Central memory CD8-positive, alpha-beta T cell (primary cell): ENCODE measurements at regions not wholly inside any gene's neighbourhood (a gene's known extent, or its start where the extent isn't known, plus 50 kb on each side); places are given as distances from the start of the nearest gene placed in this dataset.

Experiments used
- ATAC-seq: fragments of 150-1000 bp; cut with Tn5 transposase; replicated peaks from 2 replicates; pipeline ENCODE4 v1.10.0; 2022; ENCODE audit warnings: mild to moderate bottlenecking, moderate FRiP score, moderate number of reproducible peaks; ENCODE audit not compliant: poor library complexity, severe bottlenecking; ENCODE audit errors: extremely low read depth
- DNase-seq, 2 donors: peaks; one replicate each; pipeline ENCODE4 v3.0.0; 2021; ENCODE audit warnings: low spot score in 2 of 2
- H3K27ac Mint-ChIP-seq: one replicate; pipeline ENCODE4 v1.8.0; 2022; ENCODE audit warnings: low read depth, mild to moderate bottlenecking, moderate library complexity, mixed read lengths
- H3K27me3 Mint-ChIP-seq: one replicate; pipeline ENCODE4 v1.8.0; 2022; ENCODE audit warnings: mixed read lengths
- H3K36me3 Mint-ChIP-seq: one replicate; pipeline ENCODE4 v1.8.0; 2022; ENCODE audit warnings: mild to moderate bottlenecking, moderate library complexity, mixed read lengths; ENCODE audit not compliant: insufficient read depth
- H3K4me1 Mint-ChIP-seq: one replicate; pipeline ENCODE4 v1.8.0; 2022; ENCODE audit warnings: mixed read lengths
- H3K4me3 Mint-ChIP-seq: one replicate; pipeline ENCODE4 v1.8.0; 2022; ENCODE audit warnings: mild to moderate bottlenecking, moderate library complexity, mixed read lengths
- H3K9me3 Mint-ChIP-seq: one replicate; pipeline ENCODE4 v1.8.0; 2022; ENCODE audit warnings: mixed read lengths

DNA sequence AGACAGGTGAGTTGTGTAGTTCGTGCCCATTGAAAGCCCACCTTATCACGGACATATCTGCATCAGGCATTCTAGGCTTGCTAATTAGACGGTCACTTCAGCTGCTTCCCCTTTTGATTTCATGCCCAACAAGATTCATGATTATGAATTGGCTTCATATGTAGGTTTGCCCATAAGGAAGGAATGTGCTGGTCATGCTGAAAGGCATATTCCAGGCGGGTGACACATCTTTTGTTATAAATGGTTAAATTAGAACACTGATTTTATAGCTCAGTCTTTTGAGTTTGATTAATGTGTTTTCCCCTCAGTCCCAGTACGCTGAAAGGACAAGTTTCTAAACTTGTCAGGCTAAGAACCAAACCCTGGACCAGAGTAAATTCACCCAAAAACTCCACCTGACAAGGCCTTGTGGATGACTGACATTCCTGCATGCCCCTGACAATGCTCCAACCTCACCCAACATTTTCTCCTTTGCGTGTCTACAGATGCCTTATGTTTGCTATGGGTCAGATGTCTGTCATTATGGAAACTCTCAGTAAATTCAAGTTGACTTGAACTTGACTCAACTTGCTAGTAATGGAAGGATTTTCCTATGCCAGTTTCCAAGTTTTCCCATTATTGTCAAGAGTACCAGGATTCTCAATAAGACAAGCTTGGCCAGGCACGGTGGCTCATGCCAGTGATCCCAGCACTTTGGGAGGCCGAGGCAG, 421.9 kb downstream of the PMP22 start:
- Mint-ChIP-seq H3K27ac (no peak overlapping the region), H3K36me3 (no peaks in the 10 kb centered on the region), H3K9me3 (no peaks in the 10 kb centered on the region), H3K4me3 (no peak overlapping the region), H3K4me1 (no peaks in the 10 kb centered on the region), H3K27me3 (peaks cover 10% of the 10 kb centered on the region)
- ATAC-seq (no peak), DNase-seq (no peak)

DNA sequence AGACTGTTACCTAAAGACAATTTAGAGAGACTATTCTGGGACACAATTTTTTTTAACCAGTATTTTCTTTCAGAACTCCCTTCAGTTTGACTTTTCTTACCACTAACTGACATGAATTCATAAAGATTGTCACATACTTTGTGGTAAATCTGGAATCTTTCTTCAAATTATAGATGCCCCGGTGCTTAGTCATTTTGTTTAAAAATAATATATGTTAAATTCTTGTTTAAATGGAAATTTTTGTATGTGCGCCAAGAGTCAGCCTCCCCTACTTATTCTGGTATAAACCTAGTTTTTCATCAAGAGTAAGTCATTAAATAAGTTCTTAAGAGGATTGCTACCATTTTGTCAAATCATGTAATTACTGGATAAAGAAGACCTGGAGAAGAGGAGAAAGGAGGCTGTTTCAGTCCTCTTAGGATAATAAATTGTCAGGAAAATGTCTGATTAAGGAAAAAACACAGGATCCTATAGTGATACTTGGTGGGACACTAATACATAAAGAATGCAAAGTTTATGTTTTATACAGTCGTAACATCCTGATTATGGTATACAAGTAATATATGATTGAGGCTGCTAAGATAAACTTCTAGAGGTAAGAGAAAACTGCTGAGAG, 424.4 kb downstream of the PMP22 start:
- H3K36me3 Mint-ChIP-seq: peaks cover 2% of the 10 kb centered on the region
- no peaks in the 10 kb centered on the region for H3K9me3 Mint-ChIP-seq
- no peak overlapping the region for H3K4me3 Mint-ChIP-seq
- DNase-seq: no peak
- H3K4me1 Mint-ChIP-seq: no peaks in the 10 kb centered on the region
- ATAC-seq: no peak
- H3K27ac Mint-ChIP-seq: no peak overlapping the region
- peaks cover 10% of the 10 kb centered on the region for H3K27me3 Mint-ChIP-seq

DNA sequence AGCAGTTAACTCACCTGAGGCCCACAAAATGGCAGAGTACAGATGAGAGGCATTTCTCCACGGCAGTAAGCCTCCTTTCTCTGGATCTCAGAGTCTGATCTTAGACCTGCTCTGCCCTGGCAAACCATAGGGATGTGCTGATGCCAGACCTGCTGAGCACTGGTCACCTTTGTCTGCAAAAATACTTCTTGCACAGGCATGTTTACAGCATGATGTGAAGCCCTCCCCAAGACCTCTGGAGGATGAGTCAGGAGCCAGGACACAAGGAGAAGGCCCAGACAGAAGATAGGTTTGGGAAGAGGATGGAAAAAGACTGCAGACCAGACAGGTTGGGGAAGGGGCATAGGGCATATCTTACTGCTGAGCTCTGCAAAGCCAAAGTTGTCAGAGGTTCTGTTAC, 426.6 kb downstream of the PMP22 start:
- no peaks in the 10 kb centered on the region for H3K27me3 Mint-ChIP-seq
- no peak for ATAC-seq
- H3K4me3 Mint-ChIP-seq: no peak overlapping the region
- peaks cover 2% of the 10 kb centered on the region for H3K36me3 Mint-ChIP-seq
- no peak overlapping the region for H3K27ac Mint-ChIP-seq
- no peaks in the 10 kb centered on the region for H3K9me3 Mint-ChIP-seq
- no peak for DNase-seq
- no peaks in the 10 kb centered on the region for H3K4me1 Mint-ChIP-seq

DNA sequence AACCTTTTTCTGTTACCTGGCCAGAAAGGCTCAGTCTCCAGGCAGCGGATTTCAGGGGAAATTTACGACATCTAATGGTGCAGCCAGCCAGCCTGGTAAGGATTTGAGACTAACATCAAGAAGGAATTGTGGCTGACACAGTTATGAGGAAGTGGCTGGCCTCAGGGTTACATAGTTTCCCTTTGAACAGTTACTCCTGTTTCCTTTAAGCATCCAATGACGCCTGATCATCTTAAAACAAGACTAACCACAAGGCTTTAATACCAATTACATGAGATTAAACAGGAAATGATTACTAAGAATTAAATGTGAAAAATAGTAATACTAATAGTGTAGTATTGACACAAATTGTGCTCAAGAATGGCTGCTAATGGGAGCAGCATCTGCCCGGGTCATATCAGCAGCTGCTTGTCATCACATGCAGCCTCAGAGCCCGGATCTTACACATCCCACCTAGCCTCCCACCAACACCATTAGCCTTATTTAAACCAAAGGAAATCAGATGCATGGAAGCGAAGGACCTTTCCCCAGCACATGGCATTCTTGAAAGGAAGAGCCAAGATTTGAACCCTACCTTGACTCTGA, 431.8 kb downstream of the PMP22 start:
- ATAC-seq: no peak
- no peaks in the 10 kb centered on the region for H3K4me1 Mint-ChIP-seq
- H3K9me3 Mint-ChIP-seq: no peaks in the 10 kb centered on the region
- peaks cover 2% of the 10 kb centered on the region for H3K36me3 Mint-ChIP-seq
- H3K4me3 Mint-ChIP-seq: no peak overlapping the region
- no peak overlapping the region for H3K27ac Mint-ChIP-seq
- H3K27me3 Mint-ChIP-seq: no peaks in the 10 kb centered on the region
- no peak for DNase-seq

DNA sequence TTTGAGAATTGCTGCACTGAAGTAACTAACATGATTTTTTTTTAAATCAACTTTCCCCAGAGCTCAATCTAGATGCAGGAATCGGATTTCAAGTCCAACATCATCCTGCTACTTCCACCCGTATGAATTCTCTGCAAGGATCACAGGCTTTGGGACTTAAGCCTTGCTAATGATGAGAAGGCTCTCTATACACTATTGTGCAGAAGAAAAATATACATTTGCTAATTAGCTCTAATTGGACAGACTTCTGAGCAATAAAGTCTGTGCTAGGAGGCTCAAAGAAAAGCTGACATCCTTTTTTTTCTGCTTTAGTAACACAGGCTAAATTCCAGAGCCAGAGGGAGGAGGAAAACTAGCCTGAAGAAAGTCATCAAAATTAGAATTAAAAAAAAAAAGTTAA, 433.6 kb downstream of the PMP22 start:
- no peak overlapping the region for H3K27ac Mint-ChIP-seq
- no peaks in the 10 kb centered on the region for H3K9me3 Mint-ChIP-seq
- no peak overlapping the region for H3K4me3 Mint-ChIP-seq
- H3K4me1 Mint-ChIP-seq: no peaks in the 10 kb centered on the region
- no peak for DNase-seq
- ATAC-seq: no peak
- H3K36me3 Mint-ChIP-seq: no peaks in the 10 kb centered on the region
- peaks cover 14% of the 10 kb centered on the region for H3K27me3 Mint-ChIP-seq

DNA sequence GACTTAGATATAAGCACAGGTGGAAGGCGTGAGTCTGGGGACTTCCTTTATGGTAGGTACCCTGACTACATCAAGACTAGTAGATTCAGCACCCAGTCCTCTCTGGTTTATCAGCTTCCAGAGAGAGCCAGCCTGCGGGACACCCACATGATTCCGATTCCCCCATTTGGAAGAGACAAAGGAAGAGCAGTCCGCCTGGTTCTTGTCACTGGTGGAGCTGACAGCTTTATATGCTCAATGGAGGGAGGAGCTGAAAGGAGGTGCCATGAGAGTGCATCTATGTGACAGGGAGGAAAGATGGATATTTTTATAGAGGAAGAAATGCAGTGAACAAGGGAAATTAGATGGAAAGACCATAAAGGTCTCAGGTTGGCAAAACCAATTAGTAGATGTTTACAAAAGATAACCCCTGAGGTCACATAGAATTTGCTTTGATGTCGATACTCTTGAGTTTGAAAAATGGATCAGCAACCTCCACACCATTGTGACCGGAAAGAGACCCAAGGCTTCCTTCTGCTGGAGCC, 437.7 kb downstream of the PMP22 start:
- Mint-ChIP-seq H3K4me3 (no peak overlapping the region), H3K4me1 (no peaks in the 10 kb centered on the region), H3K36me3 (no peaks in the 10 kb centered on the region), H3K27ac (no peak overlapping the region), H3K9me3 (no peaks in the 10 kb centered on the region), H3K27me3 (peaks cover 24% of the 10 kb centered on the region)
- no peak for DNase-seq
- no peak for ATAC-seq

DNA sequence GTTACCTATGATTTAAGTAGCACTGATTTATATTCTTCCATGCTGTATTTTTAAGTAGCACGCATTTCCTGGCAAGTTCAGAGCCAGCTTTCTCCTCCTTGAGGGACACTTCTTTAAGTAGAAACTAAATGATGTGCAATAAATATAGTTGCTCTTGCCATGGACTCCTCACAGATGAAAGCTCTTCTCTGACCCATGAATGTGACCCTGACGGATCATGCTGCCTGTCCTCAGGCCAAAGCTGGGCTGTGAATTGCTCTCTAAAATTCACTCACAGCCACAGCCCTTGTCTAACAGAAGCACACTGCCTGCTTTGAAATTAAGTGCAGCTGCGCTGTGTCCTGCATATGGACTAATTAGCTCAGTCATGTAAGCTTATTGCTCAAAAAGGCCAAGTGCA, 438.8 kb downstream of the PMP22 start:
- H3K27ac Mint-ChIP-seq: no peak overlapping the region

DNA sequence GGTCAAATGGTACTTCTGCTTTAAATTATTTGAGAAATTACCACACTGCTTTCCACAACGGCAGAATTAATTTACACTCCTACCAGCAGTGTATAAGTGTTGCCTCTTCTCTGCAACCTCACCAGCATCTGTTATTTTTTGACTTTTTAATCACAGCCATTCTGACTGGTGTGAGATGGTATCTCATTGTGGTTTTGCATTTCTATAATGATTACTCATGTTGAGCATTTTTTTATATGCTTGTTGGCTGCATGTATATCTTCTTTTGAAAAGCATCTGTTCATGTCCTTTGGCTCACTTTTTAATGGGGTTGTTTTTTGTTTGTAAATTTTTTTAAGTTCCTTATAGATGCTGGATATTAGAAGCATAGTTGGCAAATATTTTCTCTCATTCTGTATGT, 446.7 kb downstream of the PMP22 start:
- Mint-ChIP-seq H3K4me1 (no peaks in the 10 kb centered on the region), H3K4me3 (no peak overlapping the region), H3K36me3 (no peaks in the 10 kb centered on the region), H3K27ac (no peak overlapping the region), H3K9me3 (no peaks in the 10 kb centered on the region), H3K27me3 (peaks cover 23% of the 10 kb centered on the region)
- no peak for ATAC-seq
- no peak for DNase-seq

More for the DNA sequence above, 438.8 kb downstream of the PMP22 start:
- no peaks in the 10 kb centered on the region for H3K9me3 Mint-ChIP-seq
- H3K36me3 Mint-ChIP-seq: no peaks in the 10 kb centered on the region
- no peak overlapping the region for H3K4me3 Mint-ChIP-seq
- ATAC-seq (no peak), DNase-seq (no peak)
- no peaks in the 10 kb centered on the region for H3K4me1 Mint-ChIP-seq
- peaks cover 24% of the 10 kb centered on the region for H3K27me3 Mint-ChIP-seq

DNA sequence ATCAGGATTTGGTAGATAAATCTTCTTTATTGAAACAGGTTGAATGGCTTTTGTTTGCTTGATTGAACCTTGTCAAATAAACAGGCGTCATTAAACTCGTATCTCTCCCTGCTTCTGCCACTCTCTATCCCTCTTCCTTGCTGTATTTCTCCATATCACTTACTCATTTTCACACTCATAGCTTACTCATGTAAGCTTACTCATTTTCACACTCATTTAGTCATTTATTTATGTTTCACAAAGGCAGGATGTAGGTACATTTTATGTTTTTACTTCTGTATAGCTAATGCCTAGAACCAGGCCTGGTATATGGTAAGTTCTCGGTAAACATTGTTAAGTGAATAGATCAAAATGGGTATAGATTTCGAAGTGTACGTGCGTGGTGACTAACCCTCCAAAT, 450.0 kb downstream of the PMP22 start:
- ATAC-seq: no peak
- Mint-ChIP-seq H3K4me1 (no peaks in the 10 kb centered on the region), H3K27me3 (peaks cover 27% of the 10 kb centered on the region), H3K27ac (no peak overlapping the region), H3K9me3 (no peaks in the 10 kb centered on the region), H3K4me3 (no peak overlapping the region), H3K36me3 (no peaks in the 10 kb centered on the region)
- DNase-seq: no peak

DNA sequence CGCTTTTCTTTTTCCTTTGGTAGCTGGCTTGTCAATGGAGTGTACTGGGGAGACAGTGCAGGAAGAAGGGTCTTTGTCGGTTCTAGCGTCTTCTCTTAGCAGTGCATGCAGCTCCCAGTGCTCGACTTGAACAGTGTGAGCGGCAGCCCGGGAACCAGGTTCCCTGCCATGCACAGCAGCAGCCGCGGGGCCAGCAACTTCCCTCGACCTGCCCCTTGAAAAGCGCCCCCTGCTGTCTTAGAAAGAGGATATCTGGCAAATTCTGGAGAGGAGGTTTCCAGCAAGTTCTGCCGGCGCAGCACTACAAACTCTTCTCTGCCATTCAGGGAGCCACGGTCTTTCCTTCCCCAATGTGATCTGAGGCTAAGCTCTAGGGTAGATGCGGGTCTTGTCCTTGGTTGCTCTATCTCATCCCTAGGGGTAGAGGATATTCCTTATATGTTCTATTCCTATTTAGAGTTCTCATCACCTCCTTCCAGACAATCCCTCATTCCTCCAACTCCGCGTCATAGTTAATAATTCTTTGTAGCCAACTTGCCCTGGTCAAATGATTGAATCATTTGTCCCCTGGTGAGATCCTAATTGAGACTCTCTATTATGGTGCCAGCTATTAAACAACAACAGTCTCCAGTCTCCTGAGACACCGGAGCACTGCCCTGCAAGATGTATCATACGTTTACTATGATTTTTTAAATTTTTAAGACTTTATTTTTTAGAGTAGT, 451.3 kb downstream of the PMP22 start:
- no peak for DNase-seq
- no peaks in the 10 kb centered on the region for H3K9me3 Mint-ChIP-seq
- ATAC-seq: no peak
- no peak overlapping the region for H3K27ac Mint-ChIP-seq
- H3K36me3 Mint-ChIP-seq: no peaks in the 10 kb centered on the region
- peaks cover 22% of the 10 kb centered on the region for H3K27me3 Mint-ChIP-seq
- H3K4me3 Mint-ChIP-seq: no peak overlapping the region
- H3K4me1 Mint-ChIP-seq: no peaks in the 10 kb centered on the region

DNA sequence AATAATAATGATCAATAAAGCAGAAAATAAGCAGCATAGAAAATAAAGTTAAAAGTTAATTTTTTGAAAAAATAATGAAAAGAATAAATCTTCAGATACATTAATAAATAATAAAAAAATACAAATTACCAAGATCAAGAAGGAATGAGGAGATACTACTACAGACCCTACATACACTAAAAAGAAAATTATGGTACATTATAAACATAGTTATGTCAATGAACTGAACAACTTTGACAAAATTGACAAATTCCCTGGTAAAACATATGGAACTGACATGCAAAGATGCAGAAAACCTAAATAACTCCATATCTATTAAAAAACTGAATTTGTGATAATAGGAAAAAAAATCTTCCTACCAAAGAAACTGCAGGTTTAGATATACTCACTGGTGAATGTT, 456.7 kb downstream of the PMP22 start:
- ATAC-seq: no peak
- peaks cover 10% of the 10 kb centered on the region for H3K9me3 Mint-ChIP-seq
- no peak overlapping the region for H3K27ac Mint-ChIP-seq
- H3K4me3 Mint-ChIP-seq: no peak overlapping the region
- DNase-seq: no peak
- H3K36me3 Mint-ChIP-seq: peaks cover 2% of the 10 kb centered on the region
- no peaks in the 10 kb centered on the region for H3K4me1 Mint-ChIP-seq
- H3K27me3 Mint-ChIP-seq: peaks cover 26% of the 10 kb centered on the region

DNA sequence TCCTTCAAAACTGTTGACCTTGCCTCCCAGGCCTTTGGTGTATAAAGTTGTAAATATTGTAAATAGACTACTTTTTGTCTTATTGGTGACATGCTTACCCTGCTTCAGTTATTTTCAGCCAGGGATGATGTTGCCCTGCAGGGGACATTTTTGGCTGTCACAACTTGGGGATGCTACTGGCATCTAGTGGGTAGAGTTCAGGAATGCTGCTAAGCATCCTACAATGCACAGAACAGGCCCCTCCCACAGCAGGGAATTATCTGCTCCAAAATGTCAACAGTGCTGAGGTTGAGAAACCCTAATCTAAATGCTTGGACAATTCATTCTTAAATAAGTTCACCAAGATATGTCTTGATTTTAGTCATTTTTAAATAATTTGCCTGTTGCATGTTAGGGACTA, 459.8 kb downstream of the PMP22 start:
- H3K27ac Mint-ChIP-seq: no peak overlapping the region
- no peak for ATAC-seq
- H3K4me3 Mint-ChIP-seq: no peak overlapping the region
- H3K27me3 Mint-ChIP-seq: peaks cover 30% of the 10 kb centered on the region
- H3K4me1 Mint-ChIP-seq: no peaks in the 10 kb centered on the region
- H3K36me3 Mint-ChIP-seq: peaks cover 2% of the 10 kb centered on the region
- no peak for DNase-seq
- H3K9me3 Mint-ChIP-seq: peaks cover 10% of the 10 kb centered on the region
